K562 (cell line): ENCODE measurements at regions not wholly inside any gene's neighbourhood (a gene's known extent, or its start where the extent isn't known, plus 50 kb on each side); places are given as distances from the start of the nearest gene placed in this dataset.

Experiments used
- ATAC-seq: fragments of 200-7000 bp; cut with Tn5 transposase; 3 replicates; pipeline ENCODE4 v1.9.1; 2020; ENCODE audit warnings: moderate library complexity
- BruUV-seq: library from RNA; stranded (reverse); fragments of 400-500 nt; replicated peaks from 2 replicates; lab custom pipeline; 2021; lab: Mats Ljungman, UMichigan
- CTCF ChIA-PET: fragments of 300-600 bp; formaldehyde crosslinking; extraction: SDS; loops from one replicate; lab custom pipeline; 2021; ENCODE audit warnings: low intra/inter-chr PET ratio; lab: Yijun Ruan, JAX
- POLR2A ChIA-PET: fragments of 300-600, 350-650 bp; sonication (Branson Sonifier 250); formaldehyde crosslinking; extraction: SDS; loops from one replicate; lab custom pipeline; 2021; ENCODE audit warnings: antibody characterized with exemption, inconsistent platforms; lab: Yijun Ruan, JAX
- DNase-seq, 4 experiments: peaks; one replicate each; pipeline versions ENCODE4 v3.0.0 to v3.0.0-alpha.2; 2011 to 2018; ENCODE audit warnings: low spot score in 3 of 4, mixed read lengths in 3 of 4; ENCODE audit errors: extremely low read depth in 1 of 4
- FAIRE-seq: peaks from 2 replicates; lab custom pipeline; 2011; peaks lifted over from hg19 to GRCh38; lab: Jason Lieb, UNC
- H2AFZ ChIP-seq: 2 replicates; pipeline ENCODE4 v1.6.0; 2011; ENCODE audit warnings: low read depth, low read length, control low read depth, inconsistent platforms
- H3K27ac ChIP-seq: fragments of 200-600 bp; 3 replicates; pipeline ENCODE4 v1.8.0; 2011; ENCODE audit warnings: low read depth, mild to moderate bottlenecking, control low read depth, inconsistent platforms, low read length, moderate library complexity, mixed read lengths; ENCODE audit errors: extremely low read depth
- H3K27me3 ChIP-seq, 2 experiments: fragments of 300-600 bp in 1 of 2; 2 replicates in 1 of 2; 3 replicates in 1 of 2; pipeline versions ENCODE4 v1.6.0 to v1.8.0; 2011; ENCODE audit warnings: inconsistent platforms in 2 of 2, low read length in 2 of 2, mild to moderate bottlenecking in 1 of 2, mixed read lengths in 1 of 2, moderate library complexity in 1 of 2; ENCODE audit not compliant: control insufficient read depth in 2 of 2, insufficient read depth in 2 of 2
- H3K36me3 ChIP-seq: fragments of 300-600 bp; 3 replicates; pipeline ENCODE4 v1.8.0; 2011; ENCODE audit warnings: mild to moderate bottlenecking, low read length, inconsistent platforms; ENCODE audit not compliant: control insufficient read depth, insufficient read depth
- H3K4me1 ChIP-seq, 2 experiments: fragments of 200-600 bp in 1 of 2; replicated peaks in 1 of 2; 2 replicates in 1 of 2; 3 replicates in 1 of 2; pipeline versions ENCODE4 v1.5.1 to v1.8.0; 2011; ENCODE audit warnings: inconsistent platforms in 2 of 2, low read length in 2 of 2, mild to moderate bottlenecking in 1 of 2, mixed read lengths in 1 of 2, moderate library complexity in 1 of 2; ENCODE audit not compliant: control insufficient read depth in 2 of 2, insufficient read depth in 2 of 2
- H3K4me2 ChIP-seq: 2 replicates; pipeline ENCODE4 v1.6.1; 2011; ENCODE audit warnings: low read length, control low read depth, inconsistent platforms, mixed read lengths; ENCODE audit not compliant: insufficient read depth
- H3K4me3 ChIP-seq: fragments of 200-600 bp; sonication (generic), shearing (Covaris generic); 2 replicates; pipeline ENCODE4 v1.5.1; 2016; ENCODE audit warnings: control low read depth, inconsistent platforms
- H3K79me2 ChIP-seq: fragments of 200-600 bp; 3 replicates; pipeline ENCODE4 v1.8.0; 2011; ENCODE audit warnings: low read length, inconsistent platforms; ENCODE audit not compliant: control insufficient read depth, insufficient read depth
- H3K9ac ChIP-seq, 2 experiments: 2 replicates each; pipeline versions ENCODE4 v1.6.0 to v1.6.1; 2011; ENCODE audit warnings: low read depth in 2 of 2, low read length in 2 of 2, control low read depth in 1 of 2, inconsistent platforms in 1 of 2, mild to moderate bottlenecking in 1 of 2, mixed read lengths in 1 of 2; ENCODE audit not compliant: insufficient read depth in 1 of 2
- H3K9me1 ChIP-seq: one replicate; pipeline ENCODE4 v1.6.0; 2011; ENCODE audit warnings: inconsistent platforms, mild to moderate bottlenecking, low read length, moderate library complexity; ENCODE audit not compliant: control insufficient read depth, insufficient read depth
- H3K9me3 ChIP-seq: replicated peaks from 2 replicates; pipeline ENCODE4 v1.5.1; 2011; ENCODE audit warnings: low read depth, low read length, inconsistent platforms; ENCODE audit not compliant: control insufficient read depth, insufficient read depth
- H4K20me1 ChIP-seq: replicated peaks from 2 replicates; pipeline ENCODE4 v1.6.1; 2011; ENCODE audit warnings: low read length, inconsistent platforms, mixed read lengths; ENCODE audit not compliant: control insufficient read depth, insufficient read depth
- CBX2 ChIP-seq: fragments of 200-600 bp; sonication (generic); IDR thresholded peaks from one replicate; pipeline ENCODE4 v1.6.1; 2012; ENCODE audit warnings: mild to moderate bottlenecking, low read length, inconsistent platforms; ENCODE audit not compliant: insufficient read depth, poor library complexity, severe bottlenecking
- HINFP ChIP-seq: fragments of 450-650 bp; conservative IDR thresholded peaks from 2 replicates; pipeline ENCODE4 v1.6.1; 2016; ENCODE audit warnings: missing genetic modification characterization, low read depth, mild to moderate bottlenecking, control low read depth, missing compliant biosample characterization
- MAFK ChIP-seq: IDR thresholded peaks from 2 replicates; pipeline ENCODE4 v1.6.1; 2011; ENCODE audit warnings: low read length, improper control_type of control experiment
- NFIX ChIP-seq: fragments of 250-450 bp; sonication (Bioruptor Pico); IDR thresholded peaks from 2 replicates; pipeline ENCODE4 v1.4.0; 2020; ENCODE audit warnings: low read depth, mild to moderate bottlenecking, moderate library complexity
- NR2F6 ChIP-seq: fragments of 450-650 bp; formaldehyde crosslinking; IDR thresholded peaks from 2 replicates; pipeline ENCODE4 v1.4.0; 2020; ENCODE audit warnings: mild to moderate bottlenecking
- PTBP1 ChIP-seq: fragments of 200-400 bp; formaldehyde crosslinking; IDR thresholded peaks from 2 replicates; pipeline ENCODE4 v1.6.1; 2017; ENCODE audit warnings: low read depth, low read length
- PYGO2 ChIP-seq: fragments of 450-650 bp; IDR thresholded peaks from 2 replicates; pipeline ENCODE4 v1.6.1; 2016; ENCODE audit warnings: mild to moderate bottlenecking, missing genetic modification characterization, moderate library complexity, missing compliant biosample characterization
- ZNF224 ChIP-seq: sonication (generic); formaldehyde crosslinking; IDR thresholded peaks from 2 replicates; pipeline ENCODE4 v1.8.0; 2022; ENCODE audit warnings: mild to moderate bottlenecking, missing genetic modification reagents
- ZNF384 ChIP-seq: IDR thresholded peaks from 2 replicates; pipeline ENCODE4 v1.6.1; 2012; ENCODE audit warnings: low read depth, low read length, improper control_type of control experiment
- ZNF408 ChIP-seq: fragments of 250-450 bp; sonication (Bioruptor Pico); IDR thresholded peaks from 2 replicates; pipeline ENCODE4 v1.4.0; 2020; ENCODE audit warnings: low read depth, mild to moderate bottlenecking, moderate library complexity
- ZNF76 ChIP-seq: fragments of 250-450 bp; sonication (Bioruptor Pico); IDR thresholded peaks from 2 replicates; pipeline ENCODE4 v1.4.0; 2020; ENCODE audit warnings: mild to moderate bottlenecking, moderate library complexity, borderline replicate concordance
- ZNF79 ChIP-seq: fragments of 250-450 bp; sonication (Bioruptor Pico); IDR thresholded peaks from 2 replicates; pipeline ENCODE4 v1.4.0; 2020; ENCODE audit warnings: low read depth, mild to moderate bottlenecking, moderate library complexity
- WGBS: fragments of 100-300 bp; shearing (Covaris generic); methylation state at CpG from one replicate; pipeline ENCODE4 v1.1.6; 2016; ENCODE audit warnings: low coverage, mixed read lengths; ENCODE audit not compliant: insufficient coverage; ENCODE audit errors: missing lambda C conversion rate; 5-methylcytosine and 5-hydroxymethylcytosine counted together
- in situ Hi-C: fragments of 300-500 bp; cut with MboI; formaldehyde crosslinking; loops from 4 replicates; pipeline ENCODE4 v1.15.0; 2018; ENCODE audit warnings: inconsistent platforms, mixed read lengths
- intact Hi-C: fragments of 100-400 bp; cut with micrococcal nuclease; formaldehyde crosslinking; loops from 2 replicates; pipeline ENCODE4 v1.14.2; 2022

DNA sequence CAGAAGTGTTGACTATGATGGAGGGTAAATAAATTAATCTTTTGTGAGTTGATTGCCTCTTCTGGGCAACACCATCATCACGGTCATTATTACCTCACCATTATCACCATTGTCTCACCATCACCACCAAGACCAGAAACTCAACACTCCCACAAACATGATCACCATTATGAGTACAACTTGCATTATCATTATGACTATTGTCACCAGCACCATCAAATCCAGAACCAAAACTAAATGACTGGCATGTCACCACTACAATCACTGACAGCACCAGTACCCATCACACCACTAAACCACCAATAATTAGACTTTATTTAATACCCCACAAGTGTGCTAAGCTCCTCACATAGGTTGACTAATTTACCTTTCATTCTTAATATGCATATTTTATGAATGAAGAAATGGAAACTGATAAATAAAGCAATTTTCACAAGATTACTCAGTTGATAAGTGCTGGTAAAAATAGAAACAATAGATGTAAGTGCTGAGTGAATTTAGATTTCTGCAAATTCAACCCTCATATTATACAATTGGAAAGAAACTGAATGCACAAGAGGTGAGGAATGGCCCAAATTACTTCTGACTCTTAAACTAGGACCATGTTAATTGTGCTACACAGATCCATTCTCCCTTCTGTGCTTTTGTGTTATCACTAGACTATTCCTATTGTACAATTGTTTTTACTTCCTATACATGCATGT is 517.8 kb upstream of the PAPPA start:
- ATAC-seq, result no peak
- POLR2A ChIA-PET, result no interaction called here

More for the DNA sequence above, 517.8 kb upstream of the PAPPA start:
- TF ChIP-seq NR2F6 (CRISPR knock-in tag) (no peak), ZNF79 (CRISPR knock-in tag) (no peak), MAFK (no peak), HINFP (no peak), ZNF224 (CRISPR knock-in tag) (no peak), CBX2 (no peak), ZNF76 (CRISPR knock-in tag) (no peak), PTBP1 (no peak), ZNF384 (no peak), PYGO2 (no peak), NFIX (CRISPR knock-in tag) (no peak), ZNF408 (CRISPR knock-in tag) (no peak)
- no TSS peak for BruUV-seq
- Histone ChIP-seq H3K4me2 (no peak overlapping the region), H3K27ac (no peak overlapping the region), H3K79me2 (no peaks in the 10 kb centered on the region), H2AFZ (no peak overlapping the region), H3K9ac (no peak overlapping the region), H3K27me3 (no peaks in the 10 kb centered on the region), H3K9me1 (no peaks in the 10 kb centered on the region), H3K4me1 (no peaks in the 10 kb centered on the region), H3K4me3 (no peak overlapping the region), H3K9me3 (no peaks in the 10 kb centered on the region), H4K20me1 (no peaks in the 10 kb centered on the region), H3K36me3 (no peaks in the 10 kb centered on the region)
- intact Hi-C loops (no loop called here), in situ Hi-C loops (no loop called here)
- CTCF ChIA-PET, result no interaction called here
- FAIRE-seq, result no peak
- DNase-seq, result no peak
- WGBS, result 0% methylated on average over 1 of the region's 1 CpG
